ENCODE measurements at regions not wholly inside any gene's neighbourhood (a gene's known extent, or its start where the extent isn't known, plus 50 kb on each side); places are given as distances from the start of the nearest gene placed in this dataset.
"Not testable (repeated sequence)": the region's sequence is repeated elsewhere in the genome, so short reads cannot be mapped to it uniquely, and the experiment has no call there.

DNA sequence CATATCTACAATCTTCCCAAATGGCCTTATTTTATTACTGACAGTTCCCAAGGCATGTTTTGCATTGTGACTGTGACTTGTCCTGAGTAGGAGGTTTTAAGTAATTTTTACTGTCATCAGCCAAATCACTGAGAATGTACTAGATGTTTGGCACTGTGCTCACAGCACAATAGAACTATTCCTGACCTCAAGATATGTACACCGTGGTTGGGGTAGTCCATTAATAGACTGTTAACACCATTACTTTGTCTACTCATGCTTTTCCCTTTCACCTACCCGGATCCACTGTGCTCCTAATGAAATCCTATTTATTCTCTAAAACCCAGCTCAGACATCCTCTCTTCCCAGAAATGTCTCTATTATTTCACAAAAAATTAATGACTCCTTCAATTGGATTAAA is 168.7 kb upstream of the TENM4 start:
- no peak for DNase-seq
- Histone ChIP-seq H3K9me3 (ENCODE audit: control insufficient read depth in 1 of 2, low read length in 2 of 2) (no peaks in the 10 kb centered on the region), H3K36me3 (ENCODE audit: insufficient read depth, low read length) (no peaks in the 10 kb centered on the region), H3K4me1 (ENCODE audit: insufficient read depth, low read length) (no peaks in the 10 kb centered on the region), H3K27me3 (ENCODE audit: insufficient read depth, low read length) (no peaks in the 10 kb centered on the region), H3K4me3 (ENCODE audit: low read length in 2 of 2) (no peak overlapping the region), H3K27ac (ENCODE audit: low read depth, low read length) (no peak overlapping the region)
- Mint-ChIP-seq H3K4me1 (no peaks in the 10 kb centered on the region), H3K27ac (no peak overlapping the region), H3K9me3 (peaks cover 2 to 10% (median 4%) of the 10 kb centered on the region in 8 donors), H3K36me3 (no peaks in the 10 kb centered on the region), H3K4me3 (no peak overlapping the region), H3K27me3 (no peaks in the 10 kb centered on the region)
- ChIA-PET POLR2A (ENCODE audit: partially characterized antibody) (no interaction called here), CTCF (ENCODE audit: partially characterized antibody) (no interaction called here)
- intact Hi-C loops (cut with micrococcal nuclease): no loop called here

- H3K27me3 Mint-ChIP-seq; H3K9me3 ChIP-seq (ENCODE audit: control insufficient read depth in 1 of 2, low read length in 2 of 2); intact Hi-C loops (cut with micrococcal nuclease); H3K4me1 ChIP-seq (ENCODE audit: insufficient read depth, low read length); H3K4me3 ChIP-seq (ENCODE audit: low read length in 2 of 2); H3K27ac ChIP-seq (ENCODE audit: low read depth, low read length); H3K27me3 ChIP-seq (ENCODE audit: insufficient read depth, low read length); H3K27ac Mint-ChIP-seq; H3K36me3 ChIP-seq (ENCODE audit: insufficient read depth, low read length); POLR2A ChIA-PET (ENCODE audit: partially characterized antibody); H3K36me3 Mint-ChIP-seq; H3K4me3 Mint-ChIP-seq; H3K4me1 Mint-ChIP-seq; CTCF ChIA-PET (ENCODE audit: partially characterized antibody); DNase-seq: not testable (repeated sequence)
- peaks cover 0 to 10% (median 4%) of the 10 kb centered on the region in 8 donors for H3K9me3 Mint-ChIP-seq
Measured at GRCh38 chr11:79606461-79606860, 165.6 kb upstream of the TENM4 start.

DNA sequence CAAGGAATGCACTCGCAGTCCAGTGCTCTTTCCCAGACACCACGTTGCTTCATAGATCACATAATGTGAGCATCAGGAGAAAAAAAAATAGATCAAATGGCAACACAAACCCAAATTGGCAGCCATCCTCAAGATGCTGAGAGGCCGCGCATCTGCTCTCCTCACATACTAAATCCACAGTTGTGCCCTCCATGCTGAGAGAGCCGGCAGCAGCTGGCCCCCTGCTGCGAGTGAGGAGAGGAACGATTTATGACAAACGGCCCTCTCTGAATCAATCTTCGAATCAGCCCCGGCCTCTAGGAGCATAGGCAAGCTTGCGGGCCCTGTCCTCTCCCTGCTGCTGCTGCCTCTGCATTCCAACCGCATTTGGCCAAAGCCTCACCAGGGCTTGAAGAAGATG is 159.9 kb upstream of the TENM4 start:
- Histone ChIP-seq H3K9me3 (ENCODE audit: control insufficient read depth in 1 of 2, low read length in 2 of 2) (no peaks in the 10 kb centered on the region), H3K27ac (ENCODE audit: low read depth, low read length) (no peak overlapping the region), H3K27me3 (ENCODE audit: insufficient read depth, low read length) (no peaks in the 10 kb centered on the region), H3K36me3 (ENCODE audit: insufficient read depth, low read length) (no peaks in the 10 kb centered on the region), H3K4me1 (ENCODE audit: insufficient read depth, low read length) (no peaks in the 10 kb centered on the region), H3K4me3 (ENCODE audit: low read length in 2 of 2) (no peak overlapping the region)
- Mint-ChIP-seq H3K36me3 (no peaks in the 10 kb centered on the region), H3K27me3 (no peaks in the 10 kb centered on the region), H3K9me3 (peaks cover 1 to 8% (median 4%) of the 10 kb centered on the region in 8 donors), H3K4me3 (no peak overlapping the region), H3K4me1 (peaks cover 0 to 2% (median 0%) of the 10 kb centered on the region in 4 donors), H3K27ac (no peak overlapping the region)
- intact Hi-C loops (cut with micrococcal nuclease): no loop called here
- ChIA-PET CTCF (ENCODE audit: partially characterized antibody) (no interaction called here), POLR2A (ENCODE audit: partially characterized antibody) (no interaction called here)
- DNase-seq: no peak

- peaks cover 7 to 16% (median 11%) of the 10 kb centered on the region in 8 donors for H3K9me3 Mint-ChIP-seq
- intact Hi-C loops (cut with micrococcal nuclease): no loop called here
- H3K4me3 Mint-ChIP-seq: no peak overlapping the region
- no peaks in the 10 kb centered on the region for H3K27me3 Mint-ChIP-seq
- no peaks in the 10 kb centered on the region for H3K36me3 ChIP-seq (ENCODE audit: insufficient read depth, low read length)
- DNase-seq: no peak
- ChIA-PET POLR2A (ENCODE audit: partially characterized antibody) (no interaction called here), CTCF (ENCODE audit: partially characterized antibody) (no interaction called here)
- H3K27me3 ChIP-seq (ENCODE audit: insufficient read depth, low read length): no peaks in the 10 kb centered on the region
- H3K9me3 ChIP-seq (ENCODE audit: control insufficient read depth in 1 of 2, low read length in 2 of 2): no peaks in the 10 kb centered on the region
- no peak overlapping the region for H3K4me3 ChIP-seq (ENCODE audit: low read length in 2 of 2)
- no peaks in the 10 kb centered on the region for H3K4me1 Mint-ChIP-seq
- no peaks in the 10 kb centered on the region for H3K36me3 Mint-ChIP-seq
- no peak overlapping the region for H3K27ac ChIP-seq (ENCODE audit: low read depth, low read length)
- no peaks in the 10 kb centered on the region for H3K4me1 ChIP-seq (ENCODE audit: insufficient read depth, low read length)
- no peak overlapping the region for H3K27ac Mint-ChIP-seq
Measured at GRCh38 chr11:79594834-79595233, 154.0 kb upstream of the TENM4 start.

GRCh38 chr11:79592824-79593223 is 152.0 kb upstream of the TENM4 start:
- peaks cover 2 to 19% (median 10%) of the 10 kb centered on the region in 8 donors for H3K9me3 Mint-ChIP-seq
- H3K4me3 ChIP-seq (ENCODE audit: low read length in 2 of 2): no peak overlapping the region
- no peaks in the 10 kb centered on the region for H3K36me3 ChIP-seq (ENCODE audit: insufficient read depth, low read length)
- H3K27me3 Mint-ChIP-seq: no peaks in the 10 kb centered on the region
- H3K27ac ChIP-seq (ENCODE audit: low read depth, low read length): no peak overlapping the region
- no peaks in the 10 kb centered on the region for H3K4me1 Mint-ChIP-seq
- DNase-seq: no peak
- no peaks in the 10 kb centered on the region for H3K9me3 ChIP-seq (ENCODE audit: control insufficient read depth in 1 of 2, low read length in 2 of 2)
- no peaks in the 10 kb centered on the region for H3K36me3 Mint-ChIP-seq
- POLR2A ChIA-PET (ENCODE audit: partially characterized antibody): no interaction called here
- CTCF ChIA-PET (ENCODE audit: partially characterized antibody): no interaction called here
- intact Hi-C loops (cut with micrococcal nuclease): no loop called here
- no peaks in the 10 kb centered on the region for H3K27me3 ChIP-seq (ENCODE audit: insufficient read depth, low read length)
- H3K4me3 Mint-ChIP-seq: no peak overlapping the region
- H3K4me1 ChIP-seq (ENCODE audit: insufficient read depth, low read length): no peaks in the 10 kb centered on the region
- H3K27ac Mint-ChIP-seq: no peak overlapping the region

DNA sequence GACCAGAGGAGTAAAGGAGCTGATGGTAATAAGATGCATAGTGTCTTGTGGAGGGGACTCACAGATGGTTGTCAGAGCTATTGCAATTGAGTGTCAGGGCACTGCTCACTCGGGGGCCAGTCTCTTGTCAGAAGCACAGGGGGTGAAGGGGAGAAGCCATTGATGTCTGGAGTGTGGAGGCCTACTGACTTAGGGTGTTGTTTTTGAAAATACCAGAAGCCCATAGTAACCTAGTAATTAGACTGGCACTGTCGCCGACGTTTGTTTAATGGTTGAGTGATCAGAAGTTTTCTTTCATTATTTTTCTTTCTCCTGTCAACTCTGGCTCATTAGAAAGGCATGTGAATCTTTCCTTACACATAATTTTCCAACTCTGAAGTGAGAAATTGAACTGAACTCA is 151.6 kb upstream of the TENM4 start:
- Histone ChIP-seq H3K4me1 (ENCODE audit: insufficient read depth, low read length) (no peaks in the 10 kb centered on the region), H3K9me3 (ENCODE audit: control insufficient read depth in 1 of 2, low read length in 2 of 2) (no peaks in the 10 kb centered on the region), H3K27me3 (ENCODE audit: insufficient read depth, low read length) (no peaks in the 10 kb centered on the region), H3K36me3 (ENCODE audit: insufficient read depth, low read length) (no peaks in the 10 kb centered on the region), H3K27ac (ENCODE audit: low read depth, low read length) (no peak overlapping the region), H3K4me3 (ENCODE audit: low read length in 2 of 2) (no peak overlapping the region)
- no peak overlapping the region for H3K27ac Mint-ChIP-seq
- no peaks in the 10 kb centered on the region for H3K36me3 Mint-ChIP-seq
- no peak overlapping the region for H3K4me3 Mint-ChIP-seq
- CTCF ChIA-PET (ENCODE audit: partially characterized antibody): no interaction called here
- no peak for DNase-seq
- POLR2A ChIA-PET (ENCODE audit: partially characterized antibody): no interaction called here
- H3K27me3 Mint-ChIP-seq: no peaks in the 10 kb centered on the region
- H3K4me1 Mint-ChIP-seq: no peaks in the 10 kb centered on the region
- intact Hi-C loops (cut with micrococcal nuclease): no loop called here
- H3K9me3 Mint-ChIP-seq: peaks cover 2 to 22% (median 12%) of the 10 kb centered on the region in 8 donors

DNA sequence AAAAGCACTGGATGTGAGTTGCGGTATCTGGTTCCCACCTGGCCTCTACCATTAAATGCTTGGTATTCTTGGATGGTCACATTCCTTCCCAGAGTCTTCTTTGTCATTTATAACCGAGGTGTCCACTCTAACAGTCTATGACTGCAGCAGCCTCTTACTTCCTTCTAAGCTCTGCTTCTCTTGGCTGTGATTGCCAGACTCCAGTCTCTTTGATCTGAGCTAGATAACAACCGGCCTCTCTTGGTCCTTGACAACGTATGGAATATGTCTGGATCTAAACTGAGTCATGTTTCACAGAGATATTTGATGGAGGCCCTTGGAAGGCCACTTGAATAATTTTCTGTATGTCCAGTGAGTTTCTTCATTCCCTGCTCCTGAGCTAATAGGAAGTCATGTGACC is 141.6 kb upstream of the TENM4 start:
- intact Hi-C loops (cut with micrococcal nuclease): no loop called here
- CTCF ChIA-PET (ENCODE audit: partially characterized antibody): no interaction called here
- Histone ChIP-seq H3K27ac (ENCODE audit: low read depth, low read length) (no peak overlapping the region), H3K4me3 (ENCODE audit: low read length in 2 of 2) (no peak overlapping the region), H3K9me3 (ENCODE audit: control insufficient read depth in 1 of 2, low read length in 2 of 2) (no peaks in the 10 kb centered on the region), H3K27me3 (ENCODE audit: insufficient read depth, low read length) (no peaks in the 10 kb centered on the region), H3K4me1 (ENCODE audit: insufficient read depth, low read length) (no peaks in the 10 kb centered on the region), H3K36me3 (ENCODE audit: insufficient read depth, low read length) (no peaks in the 10 kb centered on the region)
- POLR2A ChIA-PET (ENCODE audit: partially characterized antibody): no interaction called here
- Mint-ChIP-seq H3K4me1 (no peaks in the 10 kb centered on the region), H3K27ac (no peak overlapping the region), H3K36me3 (no peaks in the 10 kb centered on the region), H3K4me3 (no peak overlapping the region), H3K27me3 (no peaks in the 10 kb centered on the region), H3K9me3 (peaks cover 0 to 12% (median 5%) of the 10 kb centered on the region in 8 donors)
- DNase-seq: no peak

GRCh38 chr11:79579063-79579462 is 138.2 kb upstream of the TENM4 start:
- Histone ChIP-seq H3K27ac (ENCODE audit: low read depth, low read length) (no peak overlapping the region), H3K9me3 (ENCODE audit: control insufficient read depth in 1 of 2, low read length in 2 of 2) (no peaks in the 10 kb centered on the region), H3K4me3 (ENCODE audit: low read length in 2 of 2) (no peak overlapping the region), H3K27me3 (ENCODE audit: insufficient read depth, low read length) (no peaks in the 10 kb centered on the region), H3K4me1 (ENCODE audit: insufficient read depth, low read length) (no peaks in the 10 kb centered on the region), H3K36me3 (ENCODE audit: insufficient read depth, low read length) (no peaks in the 10 kb centered on the region)
- no peaks in the 10 kb centered on the region for H3K27me3 Mint-ChIP-seq
- ChIA-PET CTCF (ENCODE audit: partially characterized antibody) (no interaction called here), POLR2A (ENCODE audit: partially characterized antibody) (no interaction called here)
- H3K4me3 Mint-ChIP-seq: no peak overlapping the region
- intact Hi-C loops (cut with micrococcal nuclease): no loop called here
- peaks cover 0 to 6% (median under 1%) of the 10 kb centered on the region in 8 donors for H3K9me3 Mint-ChIP-seq
- H3K27ac Mint-ChIP-seq: no peak overlapping the region
- H3K36me3 Mint-ChIP-seq: no peaks in the 10 kb centered on the region
- no peaks in the 10 kb centered on the region for H3K4me1 Mint-ChIP-seq
- DNase-seq: no peak

Data from CD4-positive, alpha-beta memory T cell (primary cell).